NT2/D1 (cell line): ENCODE measurements at regions not wholly inside any gene's neighbourhood (a gene's known extent, or its start where the extent isn't known, plus 50 kb on each side); places are given as distances from the start of the nearest gene placed in this dataset.

Experiments
- SUZ12 ChIP-seq: IDR thresholded peaks from 2 replicates; pipeline ENCODE4 v1.6.1; 2011; ENCODE audit not compliant: insufficient read length, insufficient read depth; ENCODE audit errors: extremely low read depth
- YY1 ChIP-seq: IDR thresholded peaks from 2 replicates; pipeline ENCODE4 v1.6.1; 2011; ENCODE audit not compliant: insufficient read length, insufficient read depth

GRCh38 chr12:30810918-30811317 lies 56.2 kb upstream of the CAPRIN2 start:
- TF ChIP-seq YY1 (no peak), SUZ12 (no peak)
